ENCODE measurements at regions not wholly inside any gene's neighbourhood (a gene's known extent, or its start where the extent isn't known, plus 50 kb on each side); places are given as distances from the start of the nearest gene placed in this dataset.
A peak's percentile ranks its signal among the peaks of the same experiment; 100 is the strongest.
"Not testable (repeated sequence)": the region's sequence is repeated elsewhere in the genome, so short reads cannot be mapped to it uniquely, and the experiment has no call there.

DNA sequence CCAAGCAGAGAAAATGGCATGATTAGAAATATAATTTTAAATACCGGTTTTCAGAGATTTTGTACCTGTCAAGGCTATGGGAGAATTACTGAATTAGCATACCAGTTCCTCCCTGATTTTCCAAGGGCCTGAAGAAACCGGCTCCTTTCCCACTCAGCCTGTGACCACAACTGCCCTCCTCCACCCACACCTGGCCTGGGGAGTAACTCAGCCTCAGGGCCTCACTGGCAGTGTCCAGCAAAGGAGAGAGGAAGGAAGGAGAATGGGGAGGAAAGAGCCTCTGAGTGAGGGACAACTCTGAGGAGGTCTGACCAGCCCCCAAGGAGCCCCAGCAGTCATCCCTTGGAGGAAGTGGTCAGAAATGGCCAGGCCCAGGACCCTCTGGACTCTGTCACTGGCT lies 98.0 kb upstream of the LYZL2 start:
- Mint-ChIP-seq H3K27me3 (ENCODE audit: insufficient read depth) (no peaks in the 10 kb centered on the region), H3K36me3 (ENCODE audit: low read depth) (no peaks in the 10 kb centered on the region), H3K4me3 (no peak overlapping the region), H3K4me1 (no peaks in the 10 kb centered on the region), H3K27ac (no peak overlapping the region), H3K9me3 (no peaks in the 10 kb centered on the region)
- Histone ChIP-seq H3K9me3 (ENCODE audit: control insufficient read depth, low read length) (no peaks in the 10 kb centered on the region), H3K9ac (ENCODE audit: extremely low read depth, low read length, poor library complexity, severe bottlenecking) (no peak overlapping the region), H3K27ac (ENCODE audit: low read depth, low read length) (no peak overlapping the region), H3K36me3 (ENCODE audit: control insufficient read depth, insufficient read depth, low read length) (no peaks in the 10 kb centered on the region), H3K27me3 (ENCODE audit: control insufficient read depth, insufficient read depth, low read length, poor library complexity, severe bottlenecking) (no peaks in the 10 kb centered on the region), H3K4me3 (ENCODE audit: low read length) (no peak overlapping the region), H3K4me1 (ENCODE audit: control insufficient read depth, insufficient read depth, low read length) (no peaks in the 10 kb centered on the region)
- DNase-seq, result no peak
- 96 to 100% methylated on average over 1 to 2 of the region's 2 CpGs for WGBS, 2 experiments (ENCODE audit: insufficient coverage in 1 of 2, insufficient read length in 1 of 2)
- TF ChIP-seq, protein P1, sequence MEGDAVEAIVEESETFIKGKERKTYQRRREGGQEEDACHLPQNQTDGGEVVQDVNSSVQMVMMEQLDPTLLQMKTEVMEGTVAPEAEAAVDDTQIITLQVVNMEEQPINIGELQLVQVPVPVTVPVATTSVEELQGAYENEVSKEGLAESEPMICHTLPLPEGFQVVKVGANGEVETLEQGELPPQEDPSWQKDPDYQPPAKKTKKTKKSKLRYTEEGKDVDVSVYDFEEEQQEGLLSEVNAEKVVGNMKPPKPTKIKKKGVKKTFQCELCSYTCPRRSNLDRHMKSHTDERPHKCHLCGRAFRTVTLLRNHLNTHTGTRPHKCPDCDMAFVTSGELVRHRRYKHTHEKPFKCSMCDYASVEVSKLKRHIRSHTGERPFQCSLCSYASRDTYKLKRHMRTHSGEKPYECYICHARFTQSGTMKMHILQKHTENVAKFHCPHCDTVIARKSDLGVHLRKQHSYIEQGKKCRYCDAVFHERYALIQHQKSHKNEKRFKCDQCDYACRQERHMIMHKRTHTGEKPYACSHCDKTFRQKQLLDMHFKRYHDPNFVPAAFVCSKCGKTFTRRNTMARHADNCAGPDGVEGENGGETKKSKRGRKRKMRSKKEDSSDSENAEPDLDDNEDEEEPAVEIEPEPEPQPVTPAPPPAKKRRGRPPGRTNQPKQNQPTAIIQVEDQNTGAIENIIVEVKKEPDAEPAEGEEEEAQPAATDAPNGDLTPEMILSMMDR (conservative IDR thresholded peaks at IDR 0.05), result no peak

GRCh38 chr10:30726783-30727414 lies 97.3 kb upstream of the LYZL2 start:
- not testable (repeated sequence) for H3K27me3 ChIP-seq (ENCODE audit: control insufficient read depth, insufficient read depth, low read length, poor library complexity, severe bottlenecking); H3K36me3 ChIP-seq (ENCODE audit: control insufficient read depth, insufficient read depth, low read length); H3K4me3 Mint-ChIP-seq; H3K4me1 Mint-ChIP-seq; H3K36me3 Mint-ChIP-seq (ENCODE audit: low read depth); H3K27ac Mint-ChIP-seq; H3K9me3 ChIP-seq (ENCODE audit: control insufficient read depth, low read length); H3K27me3 Mint-ChIP-seq (ENCODE audit: insufficient read depth); H3K9me3 Mint-ChIP-seq; H3K9ac ChIP-seq (ENCODE audit: extremely low read depth, low read length, poor library complexity, severe bottlenecking); H3K4me1 ChIP-seq (ENCODE audit: control insufficient read depth, insufficient read depth, low read length); H3K4me3 ChIP-seq (ENCODE audit: low read length); H3K27ac ChIP-seq (ENCODE audit: low read depth, low read length)
- TF ChIP-seq, protein P1 (conservative IDR thresholded peaks at IDR 0.05), result peak; percentile 82
- WGBS, 2 experiments (ENCODE audit: insufficient coverage in 1 of 2, insufficient read length in 1 of 2), result 24 to 63% methylated on average over 4 to 19 of the region's 19 CpGs
- DNase-seq, result peak; percentile 95

DNA sequence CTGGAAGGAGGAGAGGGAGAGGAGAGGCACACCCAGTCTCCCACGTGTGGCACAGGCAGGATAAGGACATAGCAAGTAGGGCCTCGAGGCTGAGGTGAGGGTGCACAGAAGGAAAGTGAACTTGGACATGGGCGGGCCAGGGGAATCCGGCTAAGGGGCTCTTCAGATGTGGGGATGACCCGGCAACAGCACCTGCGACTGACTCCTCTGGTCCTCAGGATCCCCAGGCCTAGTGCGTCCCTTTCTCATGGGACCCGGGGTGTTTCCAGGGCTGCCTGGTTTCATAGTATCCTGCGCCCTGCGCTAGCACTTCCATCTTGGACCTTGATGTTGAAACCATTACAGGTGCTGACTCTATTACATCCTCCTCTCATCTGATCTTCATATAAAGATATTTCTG lies 96.1 kb upstream of the LYZL2 start:
- Histone ChIP-seq H3K27me3 (ENCODE audit: control insufficient read depth, insufficient read depth, low read length, poor library complexity, severe bottlenecking) (no peaks in the 10 kb centered on the region), H3K4me1 (ENCODE audit: control insufficient read depth, insufficient read depth, low read length) (no peaks in the 10 kb centered on the region), H3K4me3 (ENCODE audit: low read length) (no peak overlapping the region), H3K9me3 (ENCODE audit: control insufficient read depth, low read length) (no peaks in the 10 kb centered on the region), H3K9ac (ENCODE audit: extremely low read depth, low read length, poor library complexity, severe bottlenecking) (no peak overlapping the region), H3K36me3 (ENCODE audit: control insufficient read depth, insufficient read depth, low read length) (no peaks in the 10 kb centered on the region), H3K27ac (ENCODE audit: low read depth, low read length) (no peak overlapping the region)
- Mint-ChIP-seq H3K4me1 (no peaks in the 10 kb centered on the region), H3K27ac (no peak overlapping the region), H3K9me3 (no peaks in the 10 kb centered on the region), H3K27me3 (ENCODE audit: insufficient read depth) (no peaks in the 10 kb centered on the region), H3K36me3 (ENCODE audit: low read depth) (no peaks in the 10 kb centered on the region), H3K4me3 (no peak overlapping the region)
- 91 to 94% methylated on average over 10 of the region's 10 CpGs for WGBS, 2 experiments (ENCODE audit: insufficient coverage in 1 of 2, insufficient read length in 1 of 2)
- TF ChIP-seq, protein P1 (conservative IDR thresholded peaks at IDR 0.05), result no peak
- no peak for DNase-seq

Data from endodermal cell (in vitro differentiated cells).